ENCODE measurements at regions not wholly inside any gene's neighbourhood (a gene's known extent, or its start where the extent isn't known, plus 50 kb on each side); places are given as distances from the start of the nearest gene placed in this dataset.

DNA sequence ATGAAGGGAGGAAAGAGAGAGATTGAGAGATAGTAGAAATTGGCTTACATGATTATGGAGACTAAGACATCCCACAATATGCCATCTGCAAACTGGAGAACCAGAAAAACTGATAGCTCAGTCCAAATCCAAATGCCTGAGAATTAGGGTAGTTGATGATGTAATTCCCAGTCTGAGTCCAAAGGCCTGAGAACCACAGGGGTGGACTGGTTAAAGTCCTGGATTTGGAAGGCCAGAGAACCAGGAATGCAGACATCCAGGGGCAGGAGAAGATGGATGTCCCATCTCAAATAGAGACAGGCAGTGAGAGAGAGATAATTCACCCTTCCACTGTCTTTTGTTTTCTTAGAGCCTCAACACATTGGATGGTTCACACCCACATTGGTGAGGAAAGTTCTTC, 345.7 kb upstream of the SPANXN4 start:
- no peak overlapping the region for H3K4me3 ChIP-seq (ENCODE audit: insufficient read length, low read depth)
- H3K9ac ChIP-seq (ENCODE audit: insufficient read length, low read depth), result no peak overlapping the region
- no peak for DNase-seq (ENCODE audit: low read depth, low spot score)
- TF ChIP-seq ZNF274 (IDR thresholded peaks at IDR 0.05; ENCODE audit: low read depth, low read length) (no peak), YY1 (IDR thresholded peaks at IDR 0.05; ENCODE audit: insufficient read depth, insufficient read length) (no peak), SUZ12 (IDR thresholded peaks at IDR 0.05; ENCODE audit: extremely low read depth, insufficient read depth, insufficient read length) (no peak)
- no peaks in the 10 kb centered on the region for H3K4me1 ChIP-seq (ENCODE audit: insufficient read depth, insufficient read length)
- H3K36me3 ChIP-seq (ENCODE audit: insufficient read depth, insufficient read length, low read length), result no peaks in the 10 kb centered on the region
- no peaks in the 10 kb centered on the region for H3K9me3 ChIP-seq (ENCODE audit: insufficient read depth, low read length)
- H3K27me3 ChIP-seq (ENCODE audit: insufficient read depth, insufficient read length), result no peaks in the 10 kb centered on the region

DNA sequence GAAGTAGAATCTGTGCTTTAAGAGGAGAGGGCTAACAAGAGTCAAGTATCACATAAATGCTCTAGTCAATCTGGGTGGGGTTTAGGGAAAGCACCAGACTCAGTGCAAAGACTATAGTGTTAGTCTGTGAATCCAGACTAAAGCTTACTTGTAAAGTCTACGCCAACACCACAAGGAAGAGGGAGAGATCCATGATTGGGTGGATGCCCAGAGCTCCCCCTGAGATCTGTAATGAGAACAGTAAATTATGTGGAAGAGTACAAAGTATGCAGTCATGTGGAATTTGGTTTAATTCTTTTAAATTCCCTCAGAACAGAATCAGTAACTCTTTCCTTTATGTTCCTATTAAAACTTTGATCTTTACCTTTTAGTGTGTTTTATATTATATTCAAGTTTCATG, 354.7 kb upstream of the SPANXN4 start:
- H3K9me3 ChIP-seq (ENCODE audit: insufficient read depth, low read length), result no peaks in the 10 kb centered on the region
- TF ChIP-seq ZNF274 (IDR thresholded peaks at IDR 0.05; ENCODE audit: low read depth, low read length) (no peak), SUZ12 (IDR thresholded peaks at IDR 0.05; ENCODE audit: extremely low read depth, insufficient read depth, insufficient read length) (no peak), YY1 (IDR thresholded peaks at IDR 0.05; ENCODE audit: insufficient read depth, insufficient read length) (no peak)
- H3K4me3 ChIP-seq (ENCODE audit: insufficient read length, low read depth), result no peak overlapping the region
- DNase-seq (ENCODE audit: low read depth, low spot score), result no peak
- H3K27me3 ChIP-seq (ENCODE audit: insufficient read depth, insufficient read length), result no peaks in the 10 kb centered on the region
- no peaks in the 10 kb centered on the region for H3K36me3 ChIP-seq (ENCODE audit: insufficient read depth, insufficient read length, low read length)
- H3K4me1 ChIP-seq (ENCODE audit: insufficient read depth, insufficient read length), result no peaks in the 10 kb centered on the region
- no peak overlapping the region for H3K9ac ChIP-seq (ENCODE audit: insufficient read length, low read depth)

GRCh38 chrX:142663330-142664095, 362.2 kb upstream of the SPANXN4 start:
- Histone ChIP-seq H3K4me3 (ENCODE audit: insufficient read length, low read depth) (no peak overlapping the region), H3K9me3 (ENCODE audit: insufficient read depth, low read length) (no peaks in the 10 kb centered on the region), H3K9ac (ENCODE audit: insufficient read length, low read depth) (no peak overlapping the region), H3K36me3 (ENCODE audit: insufficient read depth, insufficient read length, low read length) (no peaks in the 10 kb centered on the region), H3K27me3 (ENCODE audit: insufficient read depth, insufficient read length) (no peaks in the 10 kb centered on the region), H3K4me1 (ENCODE audit: insufficient read depth, insufficient read length) (no peaks in the 10 kb centered on the region)
- TF ChIP-seq ZNF274 (IDR thresholded peaks at IDR 0.05; ENCODE audit: low read depth, low read length) (no peak), YY1 (IDR thresholded peaks at IDR 0.05; ENCODE audit: insufficient read depth, insufficient read length) (no peak), SUZ12 (IDR thresholded peaks at IDR 0.05; ENCODE audit: extremely low read depth, insufficient read depth, insufficient read length) (no peak)
- no peak for DNase-seq (ENCODE audit: low read depth, low spot score)

- Histone ChIP-seq H3K4me3 (ENCODE audit: insufficient read length, low read depth) (no peak overlapping the region), H3K27me3 (ENCODE audit: insufficient read depth, insufficient read length) (no peaks in the 10 kb centered on the region), H3K9ac (ENCODE audit: insufficient read length, low read depth) (no peak overlapping the region), H3K4me1 (ENCODE audit: insufficient read depth, insufficient read length) (no peaks in the 10 kb centered on the region), H3K36me3 (ENCODE audit: insufficient read depth, insufficient read length, low read length) (no peaks in the 10 kb centered on the region), H3K9me3 (ENCODE audit: insufficient read depth, low read length) (no peaks in the 10 kb centered on the region)
- TF ChIP-seq YY1 (IDR thresholded peaks at IDR 0.05; ENCODE audit: insufficient read depth, insufficient read length) (no peak), SUZ12 (IDR thresholded peaks at IDR 0.05; ENCODE audit: extremely low read depth, insufficient read depth, insufficient read length) (no peak)
- DNase-seq (ENCODE audit: low read depth, low spot score), result no peak
These were observed 364.0 kb upstream of the SPANXN4 start for GRCh38 chrX:142661696-142662095.

DNA sequence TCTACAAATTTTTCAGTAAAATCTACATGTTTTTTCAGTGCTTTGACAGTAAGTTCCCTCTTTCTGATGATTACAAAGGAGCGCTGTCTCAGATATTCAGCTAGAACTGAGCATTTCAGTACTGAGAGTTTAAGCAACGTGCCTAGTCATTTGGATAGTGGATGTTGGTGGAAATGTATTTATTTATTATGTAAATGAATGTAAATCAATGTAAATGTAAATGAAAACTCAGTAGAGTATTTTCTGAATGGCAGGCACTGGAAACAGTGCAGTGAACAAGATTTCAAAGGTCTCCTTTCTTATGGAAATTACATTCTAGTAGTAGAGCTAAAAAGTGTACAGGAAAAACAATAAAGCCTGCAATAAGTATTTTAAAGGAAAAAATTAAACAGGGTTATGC, 370.2 kb upstream of the SPANXN4 start:
- no peak overlapping the region for H3K9ac ChIP-seq (ENCODE audit: insufficient read length, low read depth)
- H3K27me3 ChIP-seq (ENCODE audit: insufficient read depth, insufficient read length), result no peaks in the 10 kb centered on the region
- no peaks in the 10 kb centered on the region for H3K4me1 ChIP-seq (ENCODE audit: insufficient read depth, insufficient read length)
- TF ChIP-seq ZNF274 (IDR thresholded peaks at IDR 0.05; ENCODE audit: low read depth, low read length) (no peak), YY1 (IDR thresholded peaks at IDR 0.05; ENCODE audit: insufficient read depth, insufficient read length) (no peak), SUZ12 (IDR thresholded peaks at IDR 0.05; ENCODE audit: extremely low read depth, insufficient read depth, insufficient read length) (no peak)
- H3K4me3 ChIP-seq (ENCODE audit: insufficient read length, low read depth), result no peak overlapping the region
- no peaks in the 10 kb centered on the region for H3K36me3 ChIP-seq (ENCODE audit: insufficient read depth, insufficient read length, low read length)
- no peaks in the 10 kb centered on the region for H3K9me3 ChIP-seq (ENCODE audit: insufficient read depth, low read length)
- no peak for DNase-seq (ENCODE audit: low read depth, low spot score)

DNA sequence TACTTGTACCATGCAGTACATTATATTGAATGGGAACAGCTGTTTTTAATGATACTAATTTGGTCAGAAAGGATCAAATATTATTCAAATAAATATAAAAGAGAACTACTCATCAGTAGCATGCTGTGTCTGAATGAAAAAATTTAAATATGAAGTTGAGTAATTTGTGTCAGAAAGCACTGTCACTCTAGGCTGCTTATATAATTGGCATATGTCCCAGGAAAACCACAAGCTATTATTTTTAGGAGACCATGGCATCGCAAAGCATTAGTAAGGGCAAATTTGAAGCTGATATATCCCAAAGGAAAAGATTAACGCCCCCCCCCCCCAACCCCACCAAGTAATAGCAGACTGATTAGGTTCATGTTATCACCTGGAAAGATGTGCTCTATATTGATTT, 388.5 kb upstream of the SPANXN4 start:
- Histone ChIP-seq H3K27me3 (ENCODE audit: insufficient read depth, insufficient read length) (no peaks in the 10 kb centered on the region), H3K36me3 (ENCODE audit: insufficient read depth, insufficient read length, low read length) (no peaks in the 10 kb centered on the region), H3K9me3 (ENCODE audit: insufficient read depth, low read length) (no peaks in the 10 kb centered on the region), H3K4me1 (ENCODE audit: insufficient read depth, insufficient read length) (no peaks in the 10 kb centered on the region), H3K9ac (ENCODE audit: insufficient read length, low read depth) (no peak overlapping the region), H3K4me3 (ENCODE audit: insufficient read length, low read depth) (no peak overlapping the region)
- no peak for DNase-seq (ENCODE audit: low read depth, low spot score)
- no peak for TF ChIP-seq YY1 (IDR thresholded peaks at IDR 0.05; ENCODE audit: insufficient read depth, insufficient read length)
- TF ChIP-seq SUZ12 (IDR thresholded peaks at IDR 0.05; ENCODE audit: extremely low read depth, insufficient read depth, insufficient read length), result no peak

DNA sequence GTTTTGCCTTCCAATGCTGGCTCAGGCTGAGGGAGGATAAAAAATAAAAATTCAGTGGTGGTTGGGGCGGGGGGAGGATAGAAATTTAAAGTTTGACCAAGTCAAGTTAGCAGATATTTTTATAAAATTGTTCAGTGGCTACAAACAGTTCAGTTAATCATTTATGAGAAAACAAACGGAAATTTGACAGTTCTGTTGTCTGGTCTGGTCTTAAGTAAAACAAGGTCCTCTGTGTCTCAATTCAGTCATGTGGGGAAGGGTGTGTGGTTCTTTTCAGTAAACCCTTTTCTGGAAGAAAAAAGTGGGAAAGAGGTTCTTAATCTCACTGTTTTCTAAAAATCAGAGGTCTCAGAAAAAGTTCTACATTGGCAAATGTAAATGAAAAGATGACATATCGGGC, 409.1 kb upstream of the SPANXN4 start:
- Histone ChIP-seq H3K9ac (ENCODE audit: insufficient read length, low read depth) (no peak overlapping the region), H3K27me3 (ENCODE audit: insufficient read depth, insufficient read length) (no peaks in the 10 kb centered on the region), H3K9me3 (ENCODE audit: insufficient read depth, low read length) (no peaks in the 10 kb centered on the region), H3K36me3 (ENCODE audit: insufficient read depth, insufficient read length, low read length) (no peaks in the 10 kb centered on the region), H3K4me1 (ENCODE audit: insufficient read depth, insufficient read length) (no peaks in the 10 kb centered on the region), H3K4me3 (ENCODE audit: insufficient read length, low read depth) (no peak overlapping the region)
- no peak for DNase-seq (ENCODE audit: low read depth, low spot score)
- TF ChIP-seq ZNF274 (IDR thresholded peaks at IDR 0.05; ENCODE audit: low read depth, low read length), result no peak
- TF ChIP-seq YY1 (IDR thresholded peaks at IDR 0.05; ENCODE audit: insufficient read depth, insufficient read length), result no peak
- no peak for TF ChIP-seq SUZ12 (IDR thresholded peaks at IDR 0.05; ENCODE audit: extremely low read depth, insufficient read depth, insufficient read length)

All from NT2/D1 (cell line).